NCI-H1930 (cell line): ENCODE measurements at regions not wholly inside any gene's neighbourhood (a gene's known extent, or its start where the extent isn't known, plus 50 kb on each side); places are given as distances from the start of the nearest gene placed in this dataset.
A peak's percentile ranks its signal among the peaks of the same experiment; 100 is the strongest.
"Not testable (repeated sequence)": the region's sequence is repeated elsewhere in the genome, so short reads cannot be mapped to it uniquely, and the experiment has no call there.

Experiments used
- DNase-seq, 2 experiments: peaks; one replicate each; lab custom pipeline; 2025; lab: John Stamatoyannopoulos, UW

DNA sequence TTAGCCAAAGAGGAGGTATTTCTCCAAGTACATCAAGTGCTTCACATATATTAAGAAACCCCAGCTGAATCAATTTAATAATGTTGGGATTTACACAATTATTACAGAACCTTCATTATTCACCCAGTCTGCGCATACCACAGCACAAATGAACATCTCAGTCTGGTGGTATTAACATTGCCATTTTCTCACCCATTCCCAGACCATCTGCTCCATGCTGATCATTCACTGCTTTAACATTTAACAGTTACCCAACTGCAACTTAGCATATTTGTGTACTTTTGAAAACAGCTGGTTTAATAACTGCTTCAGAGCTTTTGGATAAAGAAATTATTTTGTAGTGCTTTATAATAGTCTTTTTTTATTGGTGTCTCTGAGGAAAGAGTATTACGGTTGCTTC is 1072.1 kb downstream of the NXPH1 start:
- no peak for DNase-seq

DNA sequence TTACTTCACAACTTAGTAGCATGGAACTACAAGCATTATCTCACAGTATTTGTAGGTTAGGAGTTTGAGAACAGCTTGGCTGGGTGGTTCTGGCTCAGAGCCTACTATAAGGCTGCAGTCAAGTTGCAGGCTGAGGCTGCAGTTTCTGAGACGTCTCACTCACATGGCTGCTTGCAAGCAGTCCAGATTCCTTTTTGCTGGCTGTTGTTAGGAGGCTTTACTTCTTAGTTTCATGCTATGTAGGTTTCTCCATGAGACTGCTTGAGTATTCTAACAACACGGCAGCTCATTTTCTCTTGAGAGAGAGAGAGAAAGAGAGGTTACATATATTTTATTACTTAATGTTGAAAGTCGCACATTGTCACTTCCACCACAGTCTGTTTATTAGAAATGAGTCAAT is 1073.9 kb downstream of the NXPH1 start:
- DNase-seq: no peak

DNA sequence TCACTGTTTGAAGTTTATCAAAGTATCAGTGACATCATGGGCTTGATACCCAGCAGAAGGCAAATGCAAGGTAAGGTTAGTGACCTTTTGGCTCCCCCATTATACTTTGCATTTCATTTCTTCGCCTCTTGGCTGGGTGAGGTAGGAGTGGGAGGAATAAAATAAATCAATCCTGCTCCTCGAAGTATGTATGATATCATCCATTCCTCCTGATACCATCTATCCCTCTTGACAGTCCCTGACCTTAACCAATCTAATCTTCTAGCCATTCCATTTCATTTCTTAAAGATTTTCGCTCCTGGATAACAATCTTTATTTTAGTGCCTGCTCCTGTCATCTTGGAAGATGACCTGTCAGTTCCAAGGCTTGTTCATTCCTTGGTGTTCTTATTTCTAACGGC is 1083.3 kb downstream of the NXPH1 start:
- no peak for DNase-seq

DNA sequence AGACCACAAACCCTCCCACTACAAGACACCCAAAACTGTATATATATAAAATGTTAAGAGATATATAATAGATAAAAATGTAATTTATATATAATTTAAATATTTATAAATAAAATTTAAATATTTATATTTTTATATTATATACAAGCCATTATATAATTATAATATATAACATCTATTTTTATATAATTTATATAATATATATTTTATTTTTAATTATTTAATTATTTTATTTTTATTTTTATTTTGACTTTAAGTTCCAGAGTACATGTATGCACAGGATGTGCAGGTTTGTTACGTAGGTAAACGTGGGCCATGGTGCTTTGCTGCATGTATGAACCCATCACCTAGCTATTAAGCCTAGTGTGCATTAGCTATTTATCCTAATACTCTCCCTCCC is 1090.2 kb downstream of the NXPH1 start:
- DNase-seq: no peak

DNA sequence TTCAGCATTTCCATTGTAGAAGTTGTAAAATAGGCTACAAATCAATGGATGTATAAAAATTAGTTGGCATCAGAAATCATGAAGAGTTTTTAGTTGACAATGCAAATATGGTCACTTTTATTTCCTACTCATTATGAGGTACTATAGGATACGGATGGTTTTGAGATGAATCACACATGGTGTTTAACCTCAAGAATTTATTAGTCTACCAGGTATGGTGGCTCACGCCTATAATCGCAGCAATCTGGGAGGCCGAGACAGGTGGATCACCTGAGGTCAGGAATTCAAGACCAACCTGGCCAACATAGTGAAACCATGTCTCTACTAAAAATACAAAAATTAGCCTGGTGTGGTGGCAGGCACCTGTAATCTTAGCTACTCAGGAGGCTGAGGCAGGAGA is 1119.0 kb downstream of the NXPH1 start:
- not testable (repeated sequence) for DNase-seq

DNA sequence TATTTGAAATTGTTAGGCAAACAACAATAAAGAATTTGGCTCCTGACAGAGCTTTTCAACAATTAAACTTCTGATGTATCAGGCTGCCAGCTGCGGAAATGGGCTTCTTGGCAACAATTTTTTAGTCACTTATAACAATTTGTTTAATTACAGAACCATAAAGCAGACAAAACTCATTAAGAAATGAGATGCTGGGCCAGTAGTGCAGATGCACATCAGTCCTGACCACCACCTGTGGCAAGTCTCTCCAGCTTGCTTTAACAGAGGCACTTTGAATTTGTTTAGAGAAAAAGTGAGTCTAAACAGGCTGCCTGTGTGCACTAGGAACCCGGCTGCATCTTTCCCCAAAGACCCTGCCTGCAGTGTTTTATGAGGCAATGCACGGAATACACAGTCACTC is 1124.4 kb downstream of the NXPH1 start:
- peak; percentile 62 to 72 for DNase-seq

DNA sequence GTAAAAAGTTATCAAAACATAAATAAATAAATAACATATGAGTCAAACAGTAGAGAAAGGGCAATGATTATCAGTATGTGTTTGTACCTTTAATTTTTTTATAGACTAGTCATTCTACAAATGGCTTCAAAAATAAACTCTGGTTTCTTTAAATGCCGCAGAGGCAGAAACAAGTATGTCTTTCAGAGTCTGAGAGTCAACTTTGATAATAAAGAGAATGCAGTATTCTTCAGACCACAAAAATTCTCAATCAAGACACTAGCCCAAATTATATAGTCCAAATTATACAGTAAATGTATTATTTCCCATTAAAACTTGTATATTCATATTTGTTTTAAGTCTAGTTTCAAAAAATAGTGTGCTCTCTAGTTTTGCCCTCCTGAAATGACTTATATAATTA is 1142.3 kb downstream of the NXPH1 start:
- no peak for DNase-seq

DNA sequence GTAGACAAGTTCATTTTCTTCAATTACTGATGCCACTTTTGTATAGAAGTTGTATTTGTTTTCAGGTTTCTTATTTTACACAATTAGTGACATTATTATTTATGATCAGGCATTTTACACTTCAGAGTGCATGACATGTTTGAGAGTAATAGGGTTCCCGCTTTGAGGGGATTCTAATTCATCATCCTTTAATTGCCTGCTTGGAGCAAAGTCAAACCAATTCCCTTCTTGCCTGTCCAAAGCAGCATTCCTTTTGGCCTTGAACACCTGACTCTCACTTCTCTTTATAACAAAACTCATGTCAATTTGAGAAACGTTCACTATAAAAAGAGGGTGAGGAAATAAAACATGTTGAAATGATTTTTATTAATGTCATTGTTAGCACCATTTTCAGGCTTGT is 1149.4 kb downstream of the NXPH1 start:
- DNase-seq: no peak

DNA sequence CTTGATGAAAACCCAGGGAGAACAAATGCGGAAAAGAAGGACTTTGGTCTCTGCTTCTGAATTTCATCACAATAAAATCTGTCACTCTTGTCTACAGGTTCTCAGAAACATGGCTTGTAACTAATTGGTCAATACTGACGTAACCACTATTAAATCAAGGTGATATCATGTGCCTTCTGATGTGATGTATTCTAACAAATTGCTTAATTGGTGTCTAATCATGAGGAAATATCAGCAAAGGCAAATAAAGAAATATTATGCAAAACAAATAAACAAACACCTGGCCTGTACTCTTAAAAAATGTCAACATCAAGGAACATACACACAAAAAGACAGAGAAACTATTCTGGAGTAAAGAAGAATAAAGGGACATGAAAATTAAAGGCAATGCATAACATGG is 1165.0 kb downstream of the NXPH1 start:
- DNase-seq: no peak

DNA sequence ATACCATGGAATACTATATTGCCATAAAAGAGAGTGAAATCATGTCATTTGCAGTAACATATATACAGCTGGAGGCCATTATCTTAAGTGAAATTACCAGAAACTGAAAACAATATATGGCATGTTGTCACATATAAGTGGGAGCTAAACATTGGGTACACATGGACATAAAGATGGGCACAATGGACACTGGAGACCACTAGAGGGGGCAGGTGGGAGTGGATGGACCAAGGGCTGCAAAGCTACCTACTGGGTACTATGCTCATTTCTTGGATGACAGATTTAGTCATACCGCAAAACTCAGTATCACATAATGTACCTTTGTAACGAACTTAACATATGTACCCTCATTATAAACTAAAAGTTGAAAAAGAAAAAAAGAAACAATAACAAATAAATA is 1167.6 kb downstream of the NXPH1 start:
- DNase-seq: no peak

DNA sequence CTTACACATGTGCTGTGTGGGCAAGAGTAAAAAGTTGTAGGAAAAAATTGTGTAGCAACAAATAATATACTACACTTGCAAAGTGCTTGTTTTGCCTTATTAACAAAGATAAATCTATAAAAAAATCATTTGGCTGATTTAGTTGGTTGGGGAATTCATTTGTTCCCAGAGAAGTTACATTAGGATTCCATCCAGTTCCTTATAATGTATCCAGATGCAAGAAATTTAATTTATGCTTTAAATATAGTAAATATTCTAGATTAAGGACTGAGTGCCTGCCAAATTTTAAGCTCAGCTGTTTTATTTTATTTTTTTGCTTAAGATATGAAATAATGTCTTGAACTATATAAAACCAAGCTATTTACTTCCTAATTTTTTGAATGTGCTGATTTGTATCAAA is 1169.9 kb downstream of the NXPH1 start:
- DNase-seq: no peak

DNA sequence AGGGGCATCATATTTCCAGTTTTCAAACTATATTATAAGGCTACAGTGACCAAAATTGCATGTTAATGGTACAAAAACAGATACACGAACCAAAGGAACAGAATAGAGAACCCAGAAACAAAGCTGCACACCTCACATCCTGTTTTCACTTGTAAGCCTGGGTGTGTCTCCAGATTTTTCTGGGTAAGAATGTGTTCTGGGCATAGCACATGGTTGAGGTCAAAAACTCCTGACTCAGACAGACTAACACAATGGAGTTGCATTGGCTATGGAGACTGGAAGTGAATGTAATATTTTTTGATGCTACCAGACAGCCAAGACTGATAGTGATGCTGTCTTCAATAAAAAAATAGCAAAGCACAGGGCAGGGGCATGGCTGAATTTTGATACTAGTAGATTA is 1175.2 kb downstream of the NXPH1 start:
- no peak for DNase-seq

DNA sequence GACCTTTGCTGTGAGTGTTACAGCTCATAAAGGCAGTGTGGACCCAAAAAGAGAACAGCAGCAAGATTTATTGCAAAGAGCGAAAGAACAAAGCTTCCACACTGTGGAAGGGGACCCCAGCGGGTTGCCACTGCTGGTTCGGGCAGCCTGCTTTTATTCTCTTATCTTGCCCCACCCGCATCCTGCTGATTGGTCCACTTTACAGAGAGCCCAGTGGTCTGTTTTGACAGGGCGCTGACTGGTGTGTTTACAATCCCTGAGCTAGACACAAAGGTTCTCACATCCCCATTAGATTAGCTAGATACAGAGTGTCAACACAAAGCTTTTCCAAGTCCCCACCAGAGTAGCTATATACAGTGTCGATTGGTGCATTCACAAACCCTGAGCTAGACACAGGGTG is 1187.5 kb downstream of the NXPH1 start:
- DNase-seq: not testable (repeated sequence)

DNA sequence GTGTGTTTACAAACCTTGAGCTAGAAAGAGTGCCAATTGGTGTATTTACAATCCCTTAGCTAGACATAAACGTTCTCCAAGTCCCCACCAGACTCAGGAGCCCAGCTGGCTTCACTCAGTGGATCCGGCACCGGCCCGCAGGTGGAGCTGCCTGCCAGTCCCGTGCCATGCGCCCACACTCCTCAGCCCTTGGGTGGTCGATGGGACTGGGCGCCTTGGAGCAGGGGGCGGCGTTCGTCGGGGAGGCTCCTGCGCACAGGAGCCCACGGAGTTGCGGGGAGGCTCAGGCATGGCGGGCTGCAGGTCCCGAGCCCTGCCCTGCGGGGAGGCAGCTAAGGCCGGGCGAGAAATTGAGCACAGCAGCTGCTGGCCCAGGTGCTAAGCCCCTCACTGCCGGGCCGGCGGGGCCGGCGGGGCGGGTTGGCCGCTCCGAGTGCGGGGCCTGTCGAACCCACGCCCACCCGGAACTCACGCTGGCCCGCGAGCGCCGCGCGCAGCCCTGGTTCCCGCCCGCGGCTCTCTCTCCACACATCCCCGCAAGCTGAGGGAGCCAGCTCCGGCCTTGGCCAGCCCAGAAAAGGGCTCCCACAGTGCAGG is 1188.0 kb downstream of the NXPH1 start:
- DNase-seq: not testable (repeated sequence)

DNA sequence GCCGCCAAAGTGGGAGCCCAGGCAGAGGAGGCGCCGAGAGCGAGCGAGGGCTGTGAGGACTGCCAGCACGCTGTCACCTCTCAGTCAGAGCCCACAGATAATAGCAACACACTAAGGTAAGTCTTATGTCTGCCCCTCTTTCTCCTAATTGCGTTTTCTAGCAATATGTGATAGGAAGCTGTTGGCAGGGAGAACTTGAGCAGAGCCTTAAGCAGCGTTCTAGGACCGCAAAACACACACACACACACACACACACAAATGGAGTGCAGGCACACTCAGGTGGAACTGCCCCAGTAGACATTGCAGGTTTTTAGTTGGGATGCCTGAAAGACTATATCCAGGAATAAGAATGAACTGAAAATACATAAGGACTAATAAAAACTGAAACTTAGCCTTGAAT is 1188.5 kb downstream of the NXPH1 start:
- no peak for DNase-seq

DNA sequence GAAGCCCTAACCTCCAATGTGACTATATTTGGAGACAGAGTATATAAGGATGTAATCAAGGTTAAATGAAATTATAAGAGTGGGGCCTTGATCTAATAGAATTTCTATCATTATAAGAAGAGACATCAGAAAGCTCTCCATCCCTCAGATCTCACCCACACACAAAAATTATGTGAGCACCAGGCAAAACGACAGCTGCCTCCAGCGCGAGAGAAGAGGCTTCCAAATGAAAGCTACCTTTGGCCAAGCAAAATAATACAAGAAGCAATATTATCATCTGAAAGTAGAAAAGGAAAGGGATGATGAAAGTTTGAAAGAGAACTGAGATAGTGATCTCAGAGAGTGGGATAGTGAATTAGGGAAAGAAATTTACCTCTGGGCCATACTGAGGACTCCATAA is 1192.5 kb downstream of the NXPH1 start:
- no peak for DNase-seq

DNA sequence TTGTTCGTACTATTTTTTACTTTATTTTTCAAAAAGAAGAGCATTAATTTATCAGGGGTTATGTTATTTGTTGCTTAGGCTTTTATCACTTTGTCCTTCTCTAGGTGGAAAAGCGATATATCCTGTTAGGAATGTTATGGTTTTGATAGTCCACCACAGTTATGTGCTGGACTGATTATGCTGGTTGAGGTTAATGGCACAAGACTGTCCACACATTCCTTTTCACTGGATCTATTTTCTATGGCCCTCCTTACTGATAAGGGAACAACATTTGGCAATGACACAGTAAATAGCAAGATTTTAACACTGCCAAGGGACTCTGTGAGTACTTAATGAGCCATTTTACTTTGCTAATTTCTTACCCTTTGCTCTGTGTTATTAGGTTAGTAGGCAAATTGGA is 1212.3 kb downstream of the NXPH1 start:
- no peak for DNase-seq

DNA sequence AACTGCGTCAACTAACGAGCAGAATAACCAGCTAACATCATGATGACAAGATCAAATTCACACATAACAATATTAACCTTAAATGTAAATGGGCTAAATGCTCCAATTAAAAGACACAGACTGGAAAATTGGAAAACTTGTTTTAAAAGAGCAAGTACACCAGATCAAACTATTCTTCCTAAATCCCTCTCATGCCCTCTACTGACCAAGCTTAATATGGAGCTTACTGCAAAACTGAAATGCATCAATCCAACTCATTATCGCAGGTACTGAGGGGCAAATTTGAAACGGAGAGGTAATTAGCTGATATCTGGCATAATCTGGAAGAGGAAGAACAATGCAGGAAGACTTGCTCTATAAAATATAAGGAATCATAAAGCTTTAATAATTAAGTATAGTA is 1223.8 kb downstream of the NXPH1 start:
- no peak for DNase-seq

DNA sequence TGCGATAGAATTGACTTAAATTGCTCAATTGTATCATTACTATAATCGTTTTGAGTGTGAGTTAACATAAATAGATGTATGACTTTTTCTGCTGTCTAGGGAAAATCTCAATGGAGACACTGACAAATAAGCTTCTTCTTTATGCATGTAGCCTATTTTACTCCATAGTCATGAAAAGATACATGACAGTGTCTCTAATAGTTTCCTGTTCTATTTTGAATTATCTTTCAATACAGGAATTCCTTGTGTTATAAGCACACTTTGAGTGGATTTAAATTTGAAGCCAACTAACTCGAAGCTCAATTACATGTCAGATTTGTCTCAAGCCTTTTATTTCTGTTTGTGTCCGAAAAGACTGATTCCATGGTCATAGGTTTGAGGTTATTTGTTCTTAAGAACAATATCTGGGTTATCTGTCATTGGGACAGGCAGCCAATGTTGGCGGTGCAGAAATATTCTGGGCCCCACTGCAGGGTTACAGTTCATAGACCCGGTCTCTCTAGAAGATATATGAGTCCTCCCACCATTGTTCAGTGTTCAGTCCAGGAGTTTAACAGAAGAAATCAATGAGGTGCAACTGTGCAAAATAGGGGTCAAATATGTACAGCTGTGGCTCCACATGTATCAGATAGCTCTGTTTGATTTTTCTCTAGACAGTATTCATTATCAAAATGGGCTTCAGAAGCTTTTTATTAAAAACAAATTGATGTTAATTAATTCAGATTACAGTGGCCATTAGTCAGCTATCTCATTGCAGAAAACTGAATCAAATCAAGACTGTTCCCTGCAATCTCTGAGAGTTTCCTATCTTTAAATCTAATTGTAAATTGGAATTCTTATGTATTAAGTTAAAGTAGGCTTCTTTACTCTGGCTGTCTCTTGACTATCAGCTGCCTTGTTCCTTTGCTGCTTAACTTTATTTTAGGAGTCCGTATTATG is 1238.8 kb downstream of the NXPH1 start:
- DNase-seq: no peak

DNA sequence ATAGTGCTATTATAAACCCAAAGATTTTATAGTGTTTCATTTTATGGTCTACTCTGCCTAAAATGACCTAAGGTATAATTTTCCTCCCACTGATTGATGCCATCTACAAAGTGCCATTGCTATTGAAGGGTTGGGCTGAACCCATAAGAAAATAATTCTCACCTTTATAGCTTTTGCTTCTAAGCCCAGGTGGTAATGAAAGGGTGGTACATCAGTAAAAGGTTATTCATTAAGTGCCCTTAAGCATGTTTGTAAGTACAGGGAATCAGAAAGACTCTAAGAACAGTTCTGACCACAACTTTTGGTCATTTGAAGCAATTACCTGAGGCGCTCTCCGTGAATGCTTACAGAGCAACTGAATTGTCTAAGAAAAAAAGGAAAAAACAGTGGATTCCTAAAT is 1247.3 kb downstream of the NXPH1 start:
- DNase-seq: no peak

DNA sequence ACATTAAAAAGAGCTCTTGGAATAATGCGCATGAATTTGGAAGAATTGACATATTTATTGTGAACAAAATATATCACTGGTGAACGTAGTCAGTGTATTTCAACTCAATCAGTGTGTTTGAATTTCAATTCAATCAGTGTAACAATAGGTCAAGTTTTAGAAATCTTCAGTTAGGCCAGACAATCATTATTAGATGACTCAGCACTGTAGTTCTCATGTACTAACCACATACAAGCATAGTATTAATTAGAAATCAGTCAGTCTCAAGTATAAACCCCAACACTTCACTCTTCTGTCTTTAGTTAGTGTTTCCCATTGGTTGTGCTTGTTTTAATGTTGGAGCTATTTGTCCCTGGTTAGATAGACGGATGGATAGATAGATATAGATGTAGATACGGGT is 1247.9 kb downstream of the NXPH1 start:
- DNase-seq: no peak

DNA sequence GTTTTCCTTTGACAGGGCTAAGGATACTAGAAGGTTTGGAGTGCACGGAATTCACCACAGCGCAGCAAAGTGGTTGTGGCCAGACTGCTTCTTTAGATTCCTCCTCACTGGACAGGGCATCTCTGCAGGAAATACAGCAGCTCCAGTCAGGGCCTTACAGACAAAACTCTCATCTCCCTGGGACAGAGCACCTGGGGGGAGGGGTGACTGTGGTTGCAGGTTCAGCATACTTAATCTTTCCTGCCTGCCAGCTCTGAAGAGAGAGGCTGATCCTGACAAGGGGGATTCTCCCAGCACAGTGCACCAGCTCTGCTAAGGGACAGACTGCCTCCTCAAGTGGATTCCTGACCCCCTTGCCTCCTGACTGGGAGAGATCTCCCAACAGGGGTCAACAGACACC is 1257.9 kb downstream of the NXPH1 start:
- no peak for DNase-seq

DNA sequence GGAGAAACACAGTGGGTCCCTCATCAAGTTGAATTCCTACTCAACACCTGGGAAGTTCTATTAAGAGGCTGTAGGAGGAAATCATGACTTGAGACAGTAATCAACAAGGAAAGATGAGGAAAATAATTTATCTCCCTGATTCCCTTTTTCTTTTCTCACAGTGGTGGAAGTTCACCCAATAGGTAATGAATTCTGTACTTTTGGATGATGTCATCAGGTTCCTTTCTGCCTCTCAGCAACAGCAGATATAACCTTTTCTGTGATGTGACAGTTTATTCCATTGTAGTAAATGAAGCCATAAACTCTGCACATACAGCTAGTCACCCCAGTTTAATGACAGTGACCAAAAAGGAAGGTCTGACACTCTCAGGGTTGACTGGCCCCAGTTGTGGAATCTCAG is 1265.0 kb downstream of the NXPH1 start:
- DNase-seq: no peak

DNA sequence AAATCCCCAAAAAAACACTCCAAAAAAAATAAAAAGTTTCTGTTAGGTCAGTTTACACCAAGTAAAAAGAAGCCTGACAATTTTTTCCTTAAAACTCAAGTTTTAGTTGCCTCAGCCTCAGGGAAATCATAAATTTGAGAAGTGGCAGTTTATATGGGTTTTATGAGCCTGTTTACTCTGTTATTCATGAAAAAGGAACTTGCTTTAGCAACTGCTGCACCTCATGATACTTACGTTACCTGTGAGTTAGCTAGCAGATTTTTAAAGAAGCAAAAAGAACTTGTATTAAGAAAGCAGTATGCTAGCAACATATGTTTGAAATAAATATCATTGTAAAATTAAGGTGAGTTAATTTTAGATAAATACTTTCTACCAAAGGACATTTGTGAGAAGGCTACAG is 1264.5 kb upstream of the PHF14 start:
- DNase-seq: no peak
